ENCODE measurements at regions not wholly inside any gene's neighbourhood (a gene's known extent, or its start where the extent isn't known, plus 50 kb on each side); places are given as distances from the start of the nearest gene placed in this dataset.

GRCh38 chr1:88043834-88044233 lies 640.2 kb upstream of the PKN2 start:
- no peaks in the 10 kb centered on the region for H3K36me3 Mint-ChIP-seq (ENCODE audit: low read depth)
- ATAC-seq (no peak), DNase-seq (no peak)
- H3K4me3 Mint-ChIP-seq, result no peak overlapping the region
- no peak for TF ChIP-seq CTCF (IDR thresholded peaks at IDR 0.05)
- peaks cover 8% of the 10 kb centered on the region for H3K9me3 Mint-ChIP-seq
- H3K4me1 Mint-ChIP-seq (ENCODE audit: low read depth), result no peaks in the 10 kb centered on the region
- intact Hi-C loops (cut with micrococcal nuclease), result no loop called here
- no peak overlapping the region for H3K27ac Mint-ChIP-seq
- ChIA-PET CTCF (no interaction called here), POLR2A (no interaction called here)
- no peaks in the 10 kb centered on the region for H3K27me3 Mint-ChIP-seq

GRCh38 chr1:88052167-88052566 lies 631.9 kb upstream of the PKN2 start:
- Mint-ChIP-seq H3K4me1 (ENCODE audit: low read depth) (no peaks in the 10 kb centered on the region), H3K36me3 (ENCODE audit: low read depth) (no peaks in the 10 kb centered on the region), H3K27ac (no peak overlapping the region), H3K4me3 (no peak overlapping the region), H3K9me3 (no peaks in the 10 kb centered on the region), H3K27me3 (peaks cover 1% of the 10 kb centered on the region)
- no peak for ATAC-seq
- CTCF ChIA-PET, result no interaction called here
- no peak for TF ChIP-seq CTCF (IDR thresholded peaks at IDR 0.05)
- DNase-seq, result no peak
- intact Hi-C loops (cut with micrococcal nuclease), result no loop called here
- POLR2A ChIA-PET, result no interaction called here

GRCh38 chr1:88053065-88053464 lies 631.0 kb upstream of the PKN2 start:
- no peaks in the 10 kb centered on the region for H3K36me3 Mint-ChIP-seq (ENCODE audit: low read depth)
- H3K4me3 Mint-ChIP-seq, result no peak overlapping the region
- DNase-seq (no peak), ATAC-seq (no peak)
- no peaks in the 10 kb centered on the region for H3K9me3 Mint-ChIP-seq
- no peaks in the 10 kb centered on the region for H3K4me1 Mint-ChIP-seq (ENCODE audit: low read depth)
- CTCF ChIA-PET, result no interaction called here
- intact Hi-C loops (cut with micrococcal nuclease), result no loop called here
- H3K27ac Mint-ChIP-seq, result no peak overlapping the region
- POLR2A ChIA-PET, result no interaction called here
- peaks cover 1% of the 10 kb centered on the region for H3K27me3 Mint-ChIP-seq
- no peak for TF ChIP-seq CTCF (IDR thresholded peaks at IDR 0.05)

GRCh38 chr1:88056881-88057280 lies 627.2 kb upstream of the PKN2 start:
- POLR2A ChIA-PET, result no interaction called here
- H3K4me3 Mint-ChIP-seq, result no peak overlapping the region
- intact Hi-C loops (cut with micrococcal nuclease), result no loop called here
- ATAC-seq (no peak), DNase-seq (no peak)
- peaks cover 2% of the 10 kb centered on the region for H3K27me3 Mint-ChIP-seq
- H3K27ac Mint-ChIP-seq, result no peak overlapping the region
- TF ChIP-seq CTCF (IDR thresholded peaks at IDR 0.05), result no peak
- H3K36me3 Mint-ChIP-seq (ENCODE audit: low read depth), result no peaks in the 10 kb centered on the region
- no peaks in the 10 kb centered on the region for H3K4me1 Mint-ChIP-seq (ENCODE audit: low read depth)
- CTCF ChIA-PET, result interaction anchor here (0.7 kb wide), 1 partner anchor 14 kb away, joined by 3 read pairs; no protein-coding TSS in a partner anchor
- no peaks in the 10 kb centered on the region for H3K9me3 Mint-ChIP-seq

- H3K9me3 Mint-ChIP-seq, result no peaks in the 10 kb centered on the region
- CTCF ChIA-PET, result no interaction called here
- TF ChIP-seq CTCF (IDR thresholded peaks at IDR 0.05), result no peak
- intact Hi-C loops (cut with micrococcal nuclease), result no loop called here
- peaks cover 2% of the 10 kb centered on the region for H3K27me3 Mint-ChIP-seq
- ATAC-seq (no peak), DNase-seq (no peak)
- H3K4me3 Mint-ChIP-seq, result no peak overlapping the region
- H3K36me3 Mint-ChIP-seq (ENCODE audit: low read depth), result no peaks in the 10 kb centered on the region
- POLR2A ChIA-PET, result no interaction called here
- no peaks in the 10 kb centered on the region for H3K4me1 Mint-ChIP-seq (ENCODE audit: low read depth)
- no peak overlapping the region for H3K27ac Mint-ChIP-seq
Observed at GRCh38 chr1:88058205-88058604, 625.9 kb upstream of the PKN2 start.

All from activated CD8-positive, alpha-beta T cell treated with anti-CD3 and anti-CD28 coated beads for 36 hours (primary cell).